GM23248 (cell line): ENCODE measurements at regions not wholly inside any gene's neighbourhood (a gene's known extent, or its start where the extent isn't known, plus 50 kb on each side); places are given as distances from the start of the nearest gene placed in this dataset.

Experiments used
- DNase-seq: peaks from one replicate; pipeline ENCODE4 v3.0.0-alpha.2; 2015
- H2AFZ ChIP-seq: fragments of 200-600 bp; sonication (generic); 2 replicates; pipeline ENCODE4 v1.6.1; 2016; ENCODE audit warnings: antibody characterized with exemption
- H3F3A ChIP-seq: fragments of 200-600 bp; sonication (generic); 2 replicates; pipeline ENCODE4 v1.6.1; 2016; ENCODE audit warnings: mild to moderate bottlenecking, antibody characterized with exemption, mixed run types; ENCODE audit not compliant: insufficient read depth
- H3K27ac ChIP-seq: fragments of 200-600 bp; sonication (generic); 2 replicates; pipeline ENCODE4 v1.5.1; 2016; ENCODE audit warnings: mild to moderate bottlenecking
- H3K27me3 ChIP-seq: fragments of 200-600 bp; sonication (generic); replicated peaks from 2 replicates; pipeline ENCODE4 v1.6.1; 2016; ENCODE audit warnings: mild to moderate bottlenecking; ENCODE audit not compliant: insufficient read depth
- H3K36me3 ChIP-seq: fragments of 200-600 bp; sonication (generic); 2 replicates; pipeline ENCODE4 v1.6.1; 2016; ENCODE audit warnings: low read depth, mild to moderate bottlenecking
- H3K4me1 ChIP-seq: fragments of 200-600 bp; sonication (generic); 2 replicates; pipeline ENCODE4 v1.6.1; 2016; ENCODE audit warnings: mild to moderate bottlenecking; ENCODE audit not compliant: insufficient read depth
- H3K4me2 ChIP-seq: fragments of 200-600 bp; sonication (generic); one replicate; pipeline ENCODE4 v1.6.1; 2016; ENCODE audit warnings: mild to moderate bottlenecking; ENCODE audit not compliant: unreplicated experiment
- H3K4me3 ChIP-seq: fragments of 200-600 bp; sonication (generic); 2 replicates; pipeline ENCODE4 v1.5.1; 2016; ENCODE audit warnings: mild to moderate bottlenecking
- H3K79me2 ChIP-seq: fragments of 200-600 bp; sonication (generic); 2 replicates; pipeline ENCODE4 v1.6.1; 2016; ENCODE audit warnings: mild to moderate bottlenecking; ENCODE audit not compliant: insufficient read depth
- H3K9ac ChIP-seq: fragments of 200-600 bp; sonication (generic); 2 replicates; pipeline ENCODE4 v1.6.1; 2016; ENCODE audit warnings: mild to moderate bottlenecking
- H3K9me2 ChIP-seq: fragments of 200-600 bp; sonication (generic); 2 replicates; pipeline ENCODE4 v1.6.1; 2016; ENCODE audit warnings: mixed run types, mild to moderate bottlenecking, moderate library complexity; ENCODE audit not compliant: insufficient read depth
- H3K9me3 ChIP-seq: fragments of 200-600 bp; sonication (generic); one replicate; pipeline ENCODE4 v1.6.1; 2017; ENCODE audit warnings: low read depth
- H4K20me1 ChIP-seq: fragments of 200-600 bp; sonication (generic); 2 replicates; pipeline ENCODE4 v1.6.0; 2016; ENCODE audit not compliant: insufficient read depth
- EZH2 ChIP-seq: fragments of 200-600 bp; sonication (generic); IDR thresholded peaks from 2 replicates; pipeline ENCODE4 v1.6.1; 2018; ENCODE audit warnings: antibody characterized with exemption, mild to moderate bottlenecking; ENCODE audit not compliant: insufficient read depth, poor library complexity, severe bottlenecking
- EZH2phosphoT487 ChIP-seq: fragments of 200-600 bp; sonication (generic); IDR thresholded peaks from 2 replicates; pipeline ENCODE4 v1.6.1; 2018; ENCODE audit warnings: antibody characterized with exemption, moderate library complexity, mild to moderate bottlenecking, low read depth; ENCODE audit not compliant: insufficient read depth
- WGBS, 2 experiments: methylation state at CpG; one replicate each; pipeline ENCODE4 v1.1.6; 2015 to 2017; ENCODE audit warnings: low lambda C conversion rate in 2 of 2, low coverage in 1 of 2; ENCODE audit errors: missing lambda C conversion rate in 2 of 2; 5-methylcytosine and 5-hydroxymethylcytosine counted together
- in situ Hi-C: fragments of 300-500 bp; cut with MboI; formaldehyde crosslinking; loops from 2 replicates; pipeline ENCODE4 v1.15.0; 2020

- H3K36me3 ChIP-seq, result no peaks in the 10 kb centered on the region
- H4K20me1 ChIP-seq, result no peaks in the 10 kb centered on the region
- H3K79me2 ChIP-seq, result no peaks in the 10 kb centered on the region
- H2AFZ ChIP-seq, result no peak overlapping the region
- TF ChIP-seq EZH2, result no peak
- no peak for TF ChIP-seq EZH2phosphoT487
- no peak overlapping the region for H3K27ac ChIP-seq
- no peak for DNase-seq
- H3K9ac ChIP-seq, result no peak overlapping the region
- 49 to 50% methylated on average over 6 of the region's 6 CpGs for WGBS, 2 experiments
- H3K27me3 ChIP-seq, result no peaks in the 10 kb centered on the region
- in situ Hi-C loops, result no loop called here
- no peaks in the 10 kb centered on the region for H3K9me3 ChIP-seq
- no peak overlapping the region for H3K4me2 ChIP-seq
- H3F3A ChIP-seq, result no peaks in the 10 kb centered on the region
- no peaks in the 10 kb centered on the region for H3K4me1 ChIP-seq
- H3K4me3 ChIP-seq, result no peak overlapping the region
- H3K9me2 ChIP-seq, result no peaks in the 10 kb centered on the region
Measured at GRCh38 chr6:91691449-91691848, 1104.6 kb upstream of the MAP3K7 start.

- no peaks in the 10 kb centered on the region for H3K9me2 ChIP-seq
- H3K36me3 ChIP-seq, result no peaks in the 10 kb centered on the region
- no peak overlapping the region for H3K9ac ChIP-seq
- TF ChIP-seq EZH2 (no peak), EZH2phosphoT487 (no peak)
- no peaks in the 10 kb centered on the region for H3K27me3 ChIP-seq
- no peak overlapping the region for H2AFZ ChIP-seq
- no peak overlapping the region for H3K4me3 ChIP-seq
- H3K4me1 ChIP-seq, result no peaks in the 10 kb centered on the region
- no peak for DNase-seq
- H4K20me1 ChIP-seq, result no peaks in the 10 kb centered on the region
- no peak overlapping the region for H3K27ac ChIP-seq
- WGBS, 2 experiments, result 23% methylated on average over 4 of the region's 4 CpGs
- no peaks in the 10 kb centered on the region for H3K79me2 ChIP-seq
- no peaks in the 10 kb centered on the region for H3K9me3 ChIP-seq
- H3F3A ChIP-seq, result no peaks in the 10 kb centered on the region
- no peak overlapping the region for H3K4me2 ChIP-seq
- in situ Hi-C loops, result no loop called here
Measured at GRCh38 chr6:91683240-91683639, 1096.4 kb upstream of the MAP3K7 start.

GRCh38 chr6:91681296-91681695 is 1094.4 kb upstream of the MAP3K7 start:
- Histone ChIP-seq H3K4me2 (no peak overlapping the region), H3K27me3 (no peaks in the 10 kb centered on the region), H2AFZ (no peak overlapping the region), H3K27ac (no peak overlapping the region), H3K9me2 (no peaks in the 10 kb centered on the region), H3K9me3 (no peaks in the 10 kb centered on the region), H3K4me1 (no peaks in the 10 kb centered on the region), H3K36me3 (no peaks in the 10 kb centered on the region), H3K79me2 (no peaks in the 10 kb centered on the region), H3K9ac (no peak overlapping the region), H3F3A (no peaks in the 10 kb centered on the region), H3K4me3 (no peak overlapping the region), H4K20me1 (no peaks in the 10 kb centered on the region)
- in situ Hi-C loops, result no loop called here
- WGBS, 2 experiments, result 33 to 35% methylated on average over 7 of the region's 7 CpGs
- no peak for TF ChIP-seq EZH2phosphoT487
- TF ChIP-seq EZH2, result no peak
- DNase-seq, result no peak

- Histone ChIP-seq H3F3A (no peaks in the 10 kb centered on the region), H3K9me3 (no peaks in the 10 kb centered on the region), H4K20me1 (no peaks in the 10 kb centered on the region), H3K79me2 (no peaks in the 10 kb centered on the region), H3K27ac (no peak overlapping the region), H3K9ac (no peak overlapping the region), H3K4me3 (no peak overlapping the region), H3K36me3 (no peaks in the 10 kb centered on the region), H3K4me2 (no peak overlapping the region), H2AFZ (no peak overlapping the region), H3K27me3 (no peaks in the 10 kb centered on the region), H3K9me2 (no peaks in the 10 kb centered on the region), H3K4me1 (no peaks in the 10 kb centered on the region)
- TF ChIP-seq EZH2, result no peak
- WGBS, 2 experiments, result 20 to 26% methylated on average over 5 of the region's 5 CpGs
- in situ Hi-C loops, result no loop called here
- DNase-seq, result no peak
Measured at GRCh38 chr6:91678679-91679446, 1092.0 kb upstream of the MAP3K7 start.
